HG02623 (cell line): ENCODE measurements at regions not wholly inside any gene's neighbourhood (a gene's known extent, or its start where the extent isn't known, plus 50 kb on each side); places are given as distances from the start of the nearest gene placed in this dataset.

Source experiments
- ATAC-seq: cut with Tn5 transposase; IDR thresholded peaks from one replicate; pipeline ENCODE4 v1.9.1; 2021; ENCODE audit warnings: moderate library complexity; ENCODE audit not compliant: unreplicated experiment

GRCh38 chr1:199753513-199753912 lies 274.0 kb upstream of the NR5A2 start:
- ATAC-seq = no peak

GRCh38 chr1:199756066-199756465 lies 271.4 kb upstream of the NR5A2 start:
- ATAC-seq = no peak

GRCh38 chr1:199758626-199759255 lies 268.8 kb upstream of the NR5A2 start:
- ATAC-seq = no peak

GRCh38 chr1:199759268-199759730 lies 268.2 kb upstream of the NR5A2 start:
- ATAC-seq = no peak

GRCh38 chr1:199762572-199762971 lies 264.9 kb upstream of the NR5A2 start:
- no peak for ATAC-seq

- ATAC-seq = no peak
These were observed 261.2 kb upstream of the NR5A2 start for GRCh38 chr1:199766218-199766792.

GRCh38 chr1:199767700-199768099 lies 259.8 kb upstream of the NR5A2 start:
- no peak for ATAC-seq

- ATAC-seq = no peak
These were observed 252.9 kb upstream of the NR5A2 start for GRCh38 chr1:199774433-199775089.

- ATAC-seq = no peak
These were observed 250.6 kb upstream of the NR5A2 start for GRCh38 chr1:199776768-199777497.

- ATAC-seq = no peak
These were observed 249.1 kb upstream of the NR5A2 start for GRCh38 chr1:199778324-199778955.

- ATAC-seq = no peak
These were observed 247.4 kb upstream of the NR5A2 start for GRCh38 chr1:199780091-199780490.

GRCh38 chr1:199780948-199781670 lies 246.4 kb upstream of the NR5A2 start:
- ATAC-seq = no peak

- no peak for ATAC-seq
These were observed 243.2 kb upstream of the NR5A2 start for GRCh38 chr1:199784138-199784895.

GRCh38 chr1:199786695-199787094 lies 240.8 kb upstream of the NR5A2 start:
- ATAC-seq = no peak

- no peak for ATAC-seq
These were observed 238.4 kb upstream of the NR5A2 start for GRCh38 chr1:199789141-199789540.

- no peak for ATAC-seq
These were observed 236.0 kb upstream of the NR5A2 start for GRCh38 chr1:199791495-199791894.

- no peak for ATAC-seq
These were observed 234.6 kb upstream of the NR5A2 start for GRCh38 chr1:199792874-199793273.

- no peak for ATAC-seq
These were observed 233.2 kb upstream of the NR5A2 start for GRCh38 chr1:199794105-199794863.

GRCh38 chr1:199799116-199799515 lies 228.4 kb upstream of the NR5A2 start:
- no peak for ATAC-seq
